Activated CD4-positive, alpha-beta memory T cell treated with anti-CD3 and anti-CD28 coated beads, Interleukin-2, amount 10 ng/mL, durations not matched to agents 7 days and 5 days (primary cell): ENCODE measurements at regions not wholly inside any gene's neighbourhood (a gene's known extent, or its start where the extent isn't known, plus 50 kb on each side); places are given as distances from the start of the nearest gene placed in this dataset.

Source experiments
- CTCF ChIA-PET: fragments of 350-600 bp; sonication (Branson Sonifier 250); formaldehyde crosslinking; loops from one replicate; lab custom pipeline; 2021; ENCODE audit warnings: antibody characterized with exemption, inconsistent platforms; lab: Charles Lee
- POLR2A ChIA-PET: fragments of 350-600 bp; sonication (Branson Sonifier 250); formaldehyde crosslinking; loops from one replicate; lab custom pipeline; 2021; ENCODE audit warnings: antibody characterized with exemption; lab: Charles Lee
- DNase-seq: peaks from one replicate; pipeline ENCODE4 v3.0.0-alpha.2; 2020
- H3K27ac Mint-ChIP-seq: one replicate; pipeline ENCODE4 v1.8.0; 2021; ENCODE audit warnings: mild to moderate bottlenecking, mixed read lengths
- H3K27me3 Mint-ChIP-seq: one replicate; pipeline ENCODE4 v1.8.0; 2021; ENCODE audit warnings: mixed read lengths
- H3K36me3 Mint-ChIP-seq: one replicate; pipeline ENCODE4 v1.8.0; 2021; ENCODE audit warnings: low read depth, mixed read lengths
- H3K4me1 Mint-ChIP-seq: one replicate; pipeline ENCODE4 v1.8.0; 2021; ENCODE audit warnings: mixed read lengths
- H3K4me3 Mint-ChIP-seq: one replicate; pipeline ENCODE4 v1.8.0; 2021; ENCODE audit warnings: mild to moderate bottlenecking, mixed read lengths
- H3K9me3 Mint-ChIP-seq: one replicate; pipeline ENCODE4 v1.8.0; 2021; ENCODE audit warnings: mixed read lengths

GRCh38 chr12:77115471-77115870 lies 50.1 kb upstream of the E2F7 start:
- Mint-ChIP-seq H3K27me3 (no peaks in the 10 kb centered on the region), H3K36me3 (no peaks in the 10 kb centered on the region), H3K27ac (no peak overlapping the region), H3K4me3 (no peak overlapping the region), H3K9me3 (no peaks in the 10 kb centered on the region), H3K4me1 (no peaks in the 10 kb centered on the region)
- DNase-seq: no peak
- POLR2A ChIA-PET: no interaction called here
- CTCF ChIA-PET: no interaction called here
